ENCODE measurements at regions not wholly inside any gene's neighbourhood (a gene's known extent, or its start where the extent isn't known, plus 50 kb on each side); places are given as distances from the start of the nearest gene placed in this dataset.

GRCh38 chr6:167416676-167417430, 92.0 kb downstream of the TTLL2 start (continued):
- no peak for TF ChIP-seq ZSCAN4 (tag by site-specific recombination; IDR thresholded peaks at IDR 0.05)
- no peak for TF ChIP-seq HOXC10 (CRISPR knock-in tag; IDR thresholded peaks at IDR 0.05)
- TF ChIP-seq ZBTB17 (tag by site-specific recombination; IDR thresholded peaks at IDR 0.05): no peak

- CTCF ChIA-PET: no interaction called here
- H3K4me1 ChIP-seq (ENCODE audit: control insufficient read depth, insufficient read depth, low read length): no peaks in the 10 kb centered on the region
- TF ChIP-seq ZNF513 (tag by site-specific recombination; IDR thresholded peaks at IDR 0.05): no peak
- no peak for TF ChIP-seq GLI2 (tag by site-specific recombination; IDR thresholded peaks at IDR 0.05; ENCODE audit: borderline replicate concordance, low read depth)
- TF ChIP-seq ZNF18 (tag by site-specific recombination; IDR thresholded peaks at IDR 0.05): no peak
- TF ChIP-seq ZBTB49 (tag by site-specific recombination; IDR thresholded peaks at IDR 0.05; ENCODE audit: low read depth): no peak
- no peak for TF ChIP-seq ZNF16 (tag by site-specific recombination; IDR thresholded peaks at IDR 0.05; ENCODE audit: low read depth)
- no peak for TF ChIP-seq ZNF398 (tag by site-specific recombination; IDR thresholded peaks at IDR 0.05)
- TF ChIP-seq TRIM28 (IDR thresholded peaks at IDR 0.05; ENCODE audit: borderline replicate concordance, low read length): no peak
- no peak for TF ChIP-seq ZNF404 (tag by site-specific recombination; IDR thresholded peaks at IDR 0.05)
- no peak for TF ChIP-seq ZNF514 (tag by site-specific recombination; IDR thresholded peaks at IDR 0.05)
- no peak for TF ChIP-seq ZNF585B (tag by site-specific recombination; IDR thresholded peaks at IDR 0.05)
- no peak for TF ChIP-seq CTCF (tag by site-specific recombination; IDR thresholded peaks at IDR 0.05)
- TF ChIP-seq MZF1 (tag by site-specific recombination; IDR thresholded peaks at IDR 0.05; ENCODE audit: borderline replicate concordance): no peak
- no peak for TF ChIP-seq ZNF223 (tag by site-specific recombination; IDR thresholded peaks at IDR 0.05)
- no peak for TF ChIP-seq ZNF623 (tag by site-specific recombination; IDR thresholded peaks at IDR 0.05)
- no peak for TF ChIP-seq ZFP3 (tag by site-specific recombination; IDR thresholded peaks at IDR 0.05; ENCODE audit: low read depth)
- no peak for TF ChIP-seq KLF17 (tag by site-specific recombination; IDR thresholded peaks at IDR 0.05)
- TF ChIP-seq ZNF777 (tag by site-specific recombination; IDR thresholded peaks at IDR 0.05; ENCODE audit: borderline replicate concordance): no peak
- no peak for TF ChIP-seq ZNF292 (tag by site-specific recombination; IDR thresholded peaks at IDR 0.05; ENCODE audit: borderline replicate concordance, low read depth)
- TF ChIP-seq ZNF654 (tag by site-specific recombination; IDR thresholded peaks at IDR 0.05; ENCODE audit: low read depth): no peak
- TF ChIP-seq IKZF3 (tag by site-specific recombination; IDR thresholded peaks at IDR 0.05): no peak
- H3K36me3 ChIP-seq (ENCODE audit: control insufficient read depth in 2 of 2, insufficient read depth in 1 of 2, low read length in 2 of 2): no peaks in the 10 kb centered on the region
- POLR2A ChIA-PET: no interaction called here
- no peaks in the 10 kb centered on the region for H3K9me3 ChIP-seq (ENCODE audit: control insufficient read depth, insufficient read depth, low read depth, low read length)
- no peak overlapping the region for H3K27ac ChIP-seq (ENCODE audit: extremely low read depth, low read depth, low read length)
- no peak overlapping the region for H3K4me3 ChIP-seq (ENCODE audit: low read depth, low read length)
These were observed 95.3 kb downstream of the TTLL2 start for GRCh38 chr6:167420177-167420576.

Data from HEK293 (cell line).